Nephron progenitor cell (in vitro differentiated cells): ENCODE measurements at regions not wholly inside any gene's neighbourhood (a gene's known extent, or its start where the extent isn't known, plus 50 kb on each side); places are given as distances from the start of the nearest gene placed in this dataset.

Source experiments
- DNase-seq: peaks from one replicate; pipeline ENCODE4 v3.0.0; 2021
- H3K27ac Mint-ChIP-seq: 2 replicates; pipeline ENCODE4 v1.8.0; 2021; ENCODE audit warnings: mild to moderate bottlenecking, moderate library complexity, mixed read lengths
- H3K27me3 Mint-ChIP-seq: 2 replicates; pipeline ENCODE4 v1.8.0; 2021; ENCODE audit warnings: mild to moderate bottlenecking, low read depth, mixed read lengths; ENCODE audit not compliant: poor library complexity
- H3K36me3 Mint-ChIP-seq: 2 replicates; pipeline ENCODE4 v1.8.0; 2021; ENCODE audit warnings: low read depth, mixed read lengths
- H3K4me1 Mint-ChIP-seq: 2 replicates; pipeline ENCODE4 v1.8.0; 2021; ENCODE audit warnings: mixed read lengths
- H3K4me3 Mint-ChIP-seq: 2 replicates; pipeline ENCODE4 v1.8.0; 2021; ENCODE audit warnings: mild to moderate bottlenecking, moderate library complexity, mixed read lengths
- H3K9me3 Mint-ChIP-seq: 2 replicates; pipeline ENCODE4 v1.8.0; 2021; ENCODE audit warnings: mild to moderate bottlenecking, moderate library complexity, mixed read lengths
- TF ChIP-seq, protein P1 (sequence below): fragments of 200-600 bp; sonication (generic); IDR thresholded peaks from 2 replicates; pipeline ENCODE4 v1.5.0; 2021; ENCODE audit warnings: antibody characterized with exemption

DNA sequence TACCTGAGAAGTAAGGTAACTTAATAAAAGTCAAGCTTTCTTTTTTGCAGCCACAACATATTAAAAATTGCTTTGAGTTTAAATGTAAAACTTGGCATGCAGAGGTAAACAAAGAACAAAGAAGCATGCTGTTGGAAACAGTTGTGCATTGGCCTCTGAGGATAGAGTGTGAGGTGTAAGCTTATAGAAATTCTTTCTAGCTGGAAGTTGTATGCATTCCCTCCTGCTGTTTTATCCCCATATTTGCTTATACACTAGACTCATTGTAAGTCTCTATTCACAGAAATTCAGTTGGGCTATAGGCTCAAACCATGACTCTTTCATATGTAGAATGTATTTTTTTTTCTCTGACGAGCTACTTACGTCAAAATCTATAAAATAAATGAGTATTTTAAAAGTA lies 316.3 kb downstream of the SLC6A15 start:
- H3K4me1 Mint-ChIP-seq = no peaks in the 10 kb centered on the region
- TF ChIP-seq, protein P1, sequence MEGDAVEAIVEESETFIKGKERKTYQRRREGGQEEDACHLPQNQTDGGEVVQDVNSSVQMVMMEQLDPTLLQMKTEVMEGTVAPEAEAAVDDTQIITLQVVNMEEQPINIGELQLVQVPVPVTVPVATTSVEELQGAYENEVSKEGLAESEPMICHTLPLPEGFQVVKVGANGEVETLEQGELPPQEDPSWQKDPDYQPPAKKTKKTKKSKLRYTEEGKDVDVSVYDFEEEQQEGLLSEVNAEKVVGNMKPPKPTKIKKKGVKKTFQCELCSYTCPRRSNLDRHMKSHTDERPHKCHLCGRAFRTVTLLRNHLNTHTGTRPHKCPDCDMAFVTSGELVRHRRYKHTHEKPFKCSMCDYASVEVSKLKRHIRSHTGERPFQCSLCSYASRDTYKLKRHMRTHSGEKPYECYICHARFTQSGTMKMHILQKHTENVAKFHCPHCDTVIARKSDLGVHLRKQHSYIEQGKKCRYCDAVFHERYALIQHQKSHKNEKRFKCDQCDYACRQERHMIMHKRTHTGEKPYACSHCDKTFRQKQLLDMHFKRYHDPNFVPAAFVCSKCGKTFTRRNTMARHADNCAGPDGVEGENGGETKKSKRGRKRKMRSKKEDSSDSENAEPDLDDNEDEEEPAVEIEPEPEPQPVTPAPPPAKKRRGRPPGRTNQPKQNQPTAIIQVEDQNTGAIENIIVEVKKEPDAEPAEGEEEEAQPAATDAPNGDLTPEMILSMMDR = no peak
- DNase-seq = no peak
- H3K9me3 Mint-ChIP-seq = no peaks in the 10 kb centered on the region
- no peak overlapping the region for H3K27ac Mint-ChIP-seq
- no peak overlapping the region for H3K4me3 Mint-ChIP-seq
- H3K36me3 Mint-ChIP-seq = no peaks in the 10 kb centered on the region
- H3K27me3 Mint-ChIP-seq = no peaks in the 10 kb centered on the region

DNA sequence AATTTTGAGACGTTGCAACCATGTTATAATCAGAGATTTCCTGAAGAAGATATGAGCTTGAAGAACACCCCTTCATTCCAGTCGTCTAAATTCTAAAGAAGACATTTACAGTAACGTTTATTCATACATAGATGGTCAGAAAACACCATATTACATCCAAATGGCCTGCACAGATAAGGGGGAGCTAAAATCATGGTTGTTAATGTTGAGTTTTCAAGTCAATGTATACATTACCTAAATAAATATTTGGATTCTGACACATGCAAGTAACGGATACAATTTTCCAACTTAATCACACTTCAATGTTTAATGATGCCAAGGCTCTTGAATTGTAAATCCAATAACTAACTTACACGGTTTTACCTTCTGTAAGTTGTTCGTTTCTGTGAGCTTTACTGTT lies 318.4 kb downstream of the SLC6A15 start:
- Mint-ChIP-seq H3K9me3 (no peaks in the 10 kb centered on the region), H3K4me1 (no peaks in the 10 kb centered on the region), H3K4me3 (no peak overlapping the region), H3K27ac (no peak overlapping the region), H3K36me3 (no peaks in the 10 kb centered on the region), H3K27me3 (no peaks in the 10 kb centered on the region)
- TF ChIP-seq, protein P1 = no peak
- no peak for DNase-seq

DNA sequence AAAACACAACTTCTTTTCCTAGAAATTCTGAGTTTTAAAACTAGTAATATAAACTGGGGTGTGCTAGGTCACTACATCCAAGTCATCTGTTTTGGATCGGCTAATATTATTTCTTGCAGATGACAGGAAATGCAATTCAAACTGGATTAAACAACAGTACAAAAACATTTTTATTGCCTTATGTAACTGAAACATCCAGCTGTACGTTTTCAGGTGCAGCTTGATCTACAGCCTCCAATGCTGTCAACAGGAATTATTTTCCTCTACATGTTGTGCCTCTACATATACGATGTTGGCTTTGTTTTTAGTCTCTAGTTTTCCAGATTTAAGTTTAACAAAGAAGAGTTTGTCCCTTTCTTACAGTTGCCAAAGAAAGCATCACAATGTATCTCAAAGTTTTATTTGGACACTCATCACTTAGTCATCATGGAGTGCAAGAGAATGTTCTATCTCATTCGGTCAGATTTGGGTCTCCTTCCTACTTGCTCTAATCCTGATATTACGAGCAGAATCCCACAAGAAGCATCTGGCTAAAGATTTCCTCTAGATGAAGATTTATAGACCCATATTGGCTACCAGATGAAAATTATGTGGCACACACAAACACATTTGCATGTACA lies 326.7 kb downstream of the SLC6A15 start:
- DNase-seq = no peak
- H3K36me3 Mint-ChIP-seq = no peaks in the 10 kb centered on the region
- H3K9me3 Mint-ChIP-seq = no peaks in the 10 kb centered on the region
- TF ChIP-seq, protein P1 = no peak
- H3K27me3 Mint-ChIP-seq = no peaks in the 10 kb centered on the region
- no peak overlapping the region for H3K27ac Mint-ChIP-seq
- H3K4me1 Mint-ChIP-seq = no peaks in the 10 kb centered on the region
- H3K4me3 Mint-ChIP-seq = no peak overlapping the region

DNA sequence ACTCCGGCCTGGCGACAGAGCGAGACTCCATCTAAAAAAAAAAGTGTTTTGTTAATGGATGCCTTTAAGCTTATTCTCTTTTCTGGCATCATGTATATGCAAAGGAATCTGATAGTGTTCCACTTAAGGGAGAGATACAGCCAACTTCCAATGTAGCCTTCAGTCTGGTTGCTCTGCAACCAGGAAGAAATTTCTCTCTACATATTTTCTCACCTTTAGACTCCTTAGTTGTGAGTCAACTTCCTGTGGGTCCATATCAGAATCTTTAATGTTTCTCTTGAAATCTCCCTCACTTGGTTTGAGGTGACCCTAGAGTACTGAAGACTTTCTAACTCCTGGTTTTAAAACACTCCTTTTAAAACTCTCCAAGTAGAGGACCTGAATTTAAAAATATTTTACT lies 340.4 kb downstream of the SLC6A15 start:
- TF ChIP-seq, protein P1 = no peak
- Mint-ChIP-seq H3K4me1 (no peaks in the 10 kb centered on the region), H3K36me3 (no peaks in the 10 kb centered on the region), H3K4me3 (no peak overlapping the region), H3K27me3 (peaks cover 3% of the 10 kb centered on the region), H3K27ac (no peak overlapping the region), H3K9me3 (peaks cover 27% of the 10 kb centered on the region)
- DNase-seq = no peak

DNA sequence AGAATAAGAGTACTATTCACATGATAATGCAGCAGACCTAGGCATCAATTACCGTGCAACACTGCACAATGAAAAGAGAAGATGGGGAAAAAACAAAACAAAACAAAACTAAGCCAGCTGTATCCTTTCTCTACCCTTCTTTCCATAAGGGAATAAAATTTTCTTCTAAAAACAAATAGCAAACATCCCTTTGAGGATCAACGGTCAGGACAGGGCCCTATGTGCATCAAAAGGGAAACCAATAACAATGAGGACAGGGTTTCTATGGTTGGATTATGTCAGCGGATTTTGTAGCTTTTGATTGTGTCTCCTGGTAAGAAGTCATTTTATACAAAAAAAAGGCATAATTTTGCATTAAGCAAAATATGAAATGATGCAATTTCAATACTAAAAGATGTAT lies 350.3 kb downstream of the SLC6A15 start:
- TF ChIP-seq, protein P1 = no peak
- H3K4me1 Mint-ChIP-seq = no peaks in the 10 kb centered on the region
- no peak overlapping the region for H3K27ac Mint-ChIP-seq
- no peaks in the 10 kb centered on the region for H3K36me3 Mint-ChIP-seq
- H3K27me3 Mint-ChIP-seq = peaks cover 3% of the 10 kb centered on the region
- H3K4me3 Mint-ChIP-seq = no peak overlapping the region
- peaks cover 14% of the 10 kb centered on the region for H3K9me3 Mint-ChIP-seq
- no peak for DNase-seq

DNA sequence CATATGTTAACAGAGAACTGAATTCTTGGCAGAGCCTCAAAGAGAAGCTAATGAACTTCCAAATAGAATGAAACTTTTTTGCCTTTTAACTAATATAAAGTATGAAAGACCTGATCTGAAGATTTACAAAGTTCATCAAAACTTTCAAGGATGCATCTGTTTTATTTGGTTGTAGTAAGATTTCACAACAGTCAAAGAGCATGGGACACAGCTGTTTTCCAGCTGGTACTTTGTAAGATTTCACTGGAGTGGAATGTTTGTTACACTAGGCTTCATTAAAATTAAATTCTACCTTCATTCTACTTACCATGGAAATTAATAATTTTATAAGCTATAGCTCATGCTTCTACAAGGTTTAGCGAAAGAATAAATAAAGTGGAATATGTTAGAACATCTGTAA lies 351.2 kb downstream of the SLC6A15 start:
- Mint-ChIP-seq H3K27me3 (peaks cover 3% of the 10 kb centered on the region), H3K27ac (no peak overlapping the region), H3K4me1 (no peaks in the 10 kb centered on the region), H3K4me3 (no peak overlapping the region), H3K36me3 (no peaks in the 10 kb centered on the region), H3K9me3 (peaks cover 4% of the 10 kb centered on the region)
- DNase-seq = no peak
- TF ChIP-seq, protein P1 = no peak
